Pancreas (tissue), 10 donors: ENCODE measurements at regions not wholly inside any gene's neighbourhood (a gene's known extent, or its start where the extent isn't known, plus 50 kb on each side); places are given as distances from the start of the nearest gene placed in this dataset.

Experiments used
- ATAC-seq, 4 donors: fragments of 200-7000 bp; cut with Tn5 transposase; one replicate each; pipeline versions ENCODE4 v1.8.0 to v1.9.1; 2020; ENCODE audit warnings: mild to moderate bottlenecking in 4 of 4, moderate library complexity in 4 of 4
- DNase-seq, 6 donors: peaks; one replicate each; pipeline ENCODE4 v3.0.0-alpha.2; 2020
- FAIRE-seq: peaks from 2 replicates; lab custom pipeline; 2012; peaks lifted over from hg19 to GRCh38; lab: Jason Lieb, UNC
- H3K27ac ChIP-seq, 4 donors: fragments of 200-600 bp; sonication (generic); 1 replicate in 3 of 4; 2 replicates in 1 of 4; pipeline versions ENCODE4 v1.5.0 to v1.8.0; 2020
- H3K27me3 ChIP-seq, 4 donors: fragments of 200-600 bp; one replicate each; pipeline ENCODE4 v1.8.0; 2021
- H3K36me3 ChIP-seq, 3 donors: fragments of 200-600 bp; sonication (generic) in 1 of 3; one replicate each; pipeline versions ENCODE4 v1.5.0 to v1.8.0; 2020 to 2021
- H3K4me1 ChIP-seq, 3 donors: fragments of 200-600 bp; one replicate each; pipeline ENCODE4 v1.8.0; 2021
- H3K4me3 ChIP-seq, 4 donors: fragments of 200-600 bp; sonication (generic) in 2 of 4; one replicate each; pipeline versions ENCODE4 v1.5.0 to v1.8.0; 2020 to 2021
- H3K9me3 ChIP-seq, 4 donors: fragments of 200-600 bp; one replicate each; pipeline ENCODE4 v1.8.0; 2021
- WGBS, 2 donors: extraction: QIAGEN DNeasy Blood & Tissue Kit; methylation state at CpG; one replicate each; pipeline ENCODE4 v1.1.7; 2013; 5-methylcytosine and 5-hydroxymethylcytosine counted together
- intact Hi-C, 3 donors: fragments of 100-400 bp; cut with DNase I; formaldehyde crosslinking; loops; one replicate each; pipeline versions ENCODE4 v1.11.1 to v1.14.2; 2022
- TF ChIP-seq, protein P1 (sequence below), 4 donors: fragments of 200-600 bp; sonication (generic) in 3 of 4; IDR thresholded peaks; one replicate each; pipeline versions ENCODE4 v1.5.0 to v1.8.0; 2021; ENCODE audit warnings: antibody characterized with exemption in 4 of 4
- donor health status: healthy with polysubstance abuse.
- donor health status: DM: no; HTN: no; CAD: no; lungs with moderate emphysema.
- donor health status: DM: no; HTN: no; CAD: no.
- donor health status: control.
- donor health status: control.
- donor health status: Bipolar disorder and iron deficiency.
- donor health status: DM: yes; HTN: yes; CAD: no.
- donor health status: DM: no; HTN: no; CAD: no.
- donor health status: DM: no; HTN: no; CAD: no.
- donor health status: DM: yes; HTN: yes; CAD: no.

DNA sequence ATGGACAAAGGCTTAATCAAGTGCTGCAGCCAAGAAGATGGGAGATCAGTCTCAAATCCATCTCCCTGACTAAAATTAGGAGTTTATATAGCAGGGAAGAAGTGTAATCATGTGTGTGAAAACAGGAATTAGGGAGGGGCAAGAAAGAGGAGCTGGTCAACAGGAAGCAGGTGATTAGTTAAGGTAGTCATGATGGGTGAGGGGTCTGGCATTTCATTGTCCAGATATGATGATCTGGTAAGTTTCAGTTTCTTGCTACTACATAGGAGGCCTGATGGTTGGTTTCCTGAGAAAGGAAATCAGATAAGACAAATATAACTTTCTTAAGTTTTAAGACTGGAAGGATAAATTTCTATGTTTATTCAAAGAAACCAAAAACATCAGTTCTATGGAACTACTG lies 455.6 kb upstream of the GRAMD2B start:
- intact Hi-C loops: no loop called here
- ATAC-seq: no peak
- FAIRE-seq: no peak
- H3K27ac ChIP-seq: no peak overlapping the region
- H3K4me1 ChIP-seq: no peaks in the 10 kb centered on the region
- TF ChIP-seq, protein P1, sequence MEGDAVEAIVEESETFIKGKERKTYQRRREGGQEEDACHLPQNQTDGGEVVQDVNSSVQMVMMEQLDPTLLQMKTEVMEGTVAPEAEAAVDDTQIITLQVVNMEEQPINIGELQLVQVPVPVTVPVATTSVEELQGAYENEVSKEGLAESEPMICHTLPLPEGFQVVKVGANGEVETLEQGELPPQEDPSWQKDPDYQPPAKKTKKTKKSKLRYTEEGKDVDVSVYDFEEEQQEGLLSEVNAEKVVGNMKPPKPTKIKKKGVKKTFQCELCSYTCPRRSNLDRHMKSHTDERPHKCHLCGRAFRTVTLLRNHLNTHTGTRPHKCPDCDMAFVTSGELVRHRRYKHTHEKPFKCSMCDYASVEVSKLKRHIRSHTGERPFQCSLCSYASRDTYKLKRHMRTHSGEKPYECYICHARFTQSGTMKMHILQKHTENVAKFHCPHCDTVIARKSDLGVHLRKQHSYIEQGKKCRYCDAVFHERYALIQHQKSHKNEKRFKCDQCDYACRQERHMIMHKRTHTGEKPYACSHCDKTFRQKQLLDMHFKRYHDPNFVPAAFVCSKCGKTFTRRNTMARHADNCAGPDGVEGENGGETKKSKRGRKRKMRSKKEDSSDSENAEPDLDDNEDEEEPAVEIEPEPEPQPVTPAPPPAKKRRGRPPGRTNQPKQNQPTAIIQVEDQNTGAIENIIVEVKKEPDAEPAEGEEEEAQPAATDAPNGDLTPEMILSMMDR (IDR thresholded peaks at IDR 0.05): no peak
- H3K27me3 ChIP-seq: no peaks in the 10 kb centered on the region
- no peak for DNase-seq
- H3K9me3 ChIP-seq: no peaks in the 10 kb centered on the region
- H3K4me3 ChIP-seq: no peak overlapping the region
- H3K36me3 ChIP-seq: no peaks in the 10 kb centered on the region

DNA sequence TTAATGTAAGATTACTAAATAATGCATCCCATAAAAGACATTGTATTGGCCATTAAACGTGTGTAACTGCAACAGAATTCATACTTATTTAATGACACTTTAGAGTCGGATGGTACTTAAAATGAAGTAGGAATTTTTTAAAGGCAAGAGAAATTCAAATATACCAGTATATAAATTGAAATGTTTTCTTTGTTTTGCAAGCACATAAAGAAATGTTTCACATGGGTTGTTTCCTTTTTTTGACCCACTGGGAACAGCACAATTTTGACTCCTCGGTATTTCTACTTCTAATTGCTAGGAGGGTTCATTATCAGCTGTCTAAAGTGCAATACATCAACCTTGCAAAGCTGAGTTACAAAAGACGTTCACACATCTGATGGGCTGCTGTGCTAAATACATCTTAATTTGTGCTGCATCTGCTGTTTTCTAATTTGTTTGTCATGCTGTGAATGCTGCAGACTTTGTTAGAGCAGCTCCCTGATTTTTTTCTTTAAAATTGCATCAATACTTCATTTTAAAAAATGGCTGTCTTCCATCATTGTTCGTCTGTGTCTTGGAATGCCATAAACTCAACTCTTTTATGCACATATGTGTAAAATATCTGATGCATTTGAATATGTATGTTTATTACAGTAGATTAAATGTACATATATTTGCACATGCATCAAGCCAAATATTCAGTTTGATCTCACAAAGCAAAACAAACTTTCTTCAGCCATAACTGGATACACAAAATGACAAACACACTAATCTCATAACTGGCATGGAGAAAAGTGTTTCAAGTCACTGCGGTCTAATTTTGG lies 454.0 kb upstream of the GRAMD2B start:
- 64 to 74% methylated on average over 6 of the region's 6 CpGs for WGBS, 2 donors
- Histone ChIP-seq H3K27me3 (no peaks in the 10 kb centered on the region), H3K27ac (no peak overlapping the region), H3K4me3 (no peak overlapping the region), H3K9me3 (no peaks in the 10 kb centered on the region), H3K4me1 (no peaks in the 10 kb centered on the region), H3K36me3 (no peaks in the 10 kb centered on the region)
- TF ChIP-seq, protein P1 (IDR thresholded peaks at IDR 0.05): no peak
- no peak for FAIRE-seq
- intact Hi-C loops: no loop called here
- DNase-seq: no peak
- ATAC-seq: no peak

DNA sequence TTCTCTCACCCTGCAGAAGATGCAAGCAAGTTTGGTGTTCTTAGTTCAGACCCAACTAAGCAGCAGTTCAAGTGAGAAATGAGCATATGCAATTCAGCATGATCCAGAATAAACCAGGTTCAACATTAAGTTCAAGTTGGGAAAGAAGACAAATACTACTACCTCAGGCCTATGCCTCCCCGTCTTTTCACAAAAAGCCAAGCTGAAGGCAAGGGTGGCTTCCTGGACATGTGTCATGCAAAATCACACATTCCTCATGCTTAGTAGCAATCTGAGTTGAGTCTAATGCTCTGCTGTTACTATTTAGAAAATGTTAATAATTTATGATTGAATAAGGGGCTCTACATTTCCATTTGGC lies 453.4 kb upstream of the GRAMD2B start:
- no peak for ATAC-seq
- H3K36me3 ChIP-seq: no peaks in the 10 kb centered on the region
- TF ChIP-seq, protein P1 (IDR thresholded peaks at IDR 0.05): no peak
- no peak overlapping the region for H3K27ac ChIP-seq
- H3K9me3 ChIP-seq: no peaks in the 10 kb centered on the region
- no peaks in the 10 kb centered on the region for H3K4me1 ChIP-seq
- 81 to 88% methylated on average over 1 of the region's 1 CpG for WGBS, 2 donors
- H3K4me3 ChIP-seq: no peak overlapping the region
- no peak for DNase-seq
- no peak for FAIRE-seq
- H3K27me3 ChIP-seq: no peaks in the 10 kb centered on the region
- intact Hi-C loops: no loop called here

DNA sequence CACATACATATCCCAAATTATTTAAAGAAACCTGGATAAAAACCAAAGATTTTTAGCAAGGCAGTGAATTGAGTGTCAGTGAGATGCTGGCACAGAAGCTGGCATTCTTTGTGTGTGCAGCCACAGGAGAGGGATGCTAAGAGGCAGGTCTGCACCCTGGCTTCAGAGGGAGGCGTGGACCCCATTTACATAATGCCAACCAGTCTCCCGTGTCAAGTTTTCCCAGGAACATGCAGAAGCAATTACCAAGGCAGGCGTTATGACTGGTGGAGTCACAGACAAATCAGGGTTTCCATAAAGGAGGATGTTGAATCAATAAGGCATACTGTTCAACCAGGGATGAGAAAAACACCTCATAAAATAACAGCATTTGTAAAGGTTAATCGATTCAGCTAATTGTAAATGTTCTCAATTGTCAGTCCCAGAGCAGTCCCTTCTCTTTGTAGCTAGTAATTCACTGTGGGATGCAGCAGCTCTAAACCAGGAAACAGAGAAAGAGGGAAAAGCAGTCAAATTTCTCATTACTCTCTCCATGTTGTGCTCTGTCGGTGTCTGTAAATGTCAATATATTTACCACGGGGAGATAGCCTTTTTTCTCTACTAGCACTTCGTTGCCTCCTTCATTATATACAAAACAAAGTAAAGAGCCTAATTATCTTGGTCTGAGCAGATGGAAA lies 452.4 kb upstream of the GRAMD2B start:
- ATAC-seq (no peak), FAIRE-seq (no peak), DNase-seq (no peak)
- H3K27me3 ChIP-seq: no peaks in the 10 kb centered on the region
- H3K9me3 ChIP-seq: no peaks in the 10 kb centered on the region
- H3K27ac ChIP-seq: no peak overlapping the region
- H3K36me3 ChIP-seq: no peaks in the 10 kb centered on the region
- H3K4me1 ChIP-seq: no peaks in the 10 kb centered on the region
- H3K4me3 ChIP-seq: no peak overlapping the region
- WGBS, 2 donors: 44 to 53% methylated on average over 7 of the region's 7 CpGs
- TF ChIP-seq, protein P1 (IDR thresholded peaks at IDR 0.05): no peak
- intact Hi-C loops: no loop called here

DNA sequence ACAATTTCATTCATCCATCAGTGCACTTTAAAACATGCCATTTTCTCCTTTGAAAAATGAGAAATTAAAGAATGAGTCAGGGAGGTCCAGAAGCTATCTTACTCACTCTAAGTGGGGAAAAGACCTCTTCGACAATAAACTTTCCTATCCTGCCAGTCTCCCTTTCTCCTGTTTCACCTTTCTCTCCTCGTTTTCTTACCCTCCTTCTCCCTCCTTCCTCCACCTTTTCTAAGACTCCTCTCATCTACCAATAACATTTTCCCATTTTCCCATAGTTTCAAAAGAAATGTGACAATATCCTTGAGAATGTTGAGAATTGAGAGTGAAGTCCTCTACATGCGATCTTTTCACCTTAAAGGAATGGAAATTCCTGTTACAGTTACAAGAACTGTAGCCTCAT lies 450.5 kb upstream of the GRAMD2B start:
- WGBS, 2 donors: 72 to 77% methylated on average over 3 of the region's 3 CpGs
- no peak for FAIRE-seq
- Histone ChIP-seq H3K27me3 (no peaks in the 10 kb centered on the region), H3K36me3 (no peaks in the 10 kb centered on the region), H3K4me1 (no peaks in the 10 kb centered on the region), H3K27ac (no peak overlapping the region), H3K4me3 (no peak overlapping the region), H3K9me3 (no peaks in the 10 kb centered on the region)
- DNase-seq: no peak
- intact Hi-C loops: no loop called here
- no peak for ATAC-seq
- TF ChIP-seq, protein P1 (IDR thresholded peaks at IDR 0.05): no peak
